Astrocyte of the cerebellum (primary cell): ENCODE measurements at regions not wholly inside any gene's neighbourhood (a gene's known extent, or its start where the extent isn't known, plus 50 kb on each side); places are given as distances from the start of the nearest gene placed in this dataset.

Source experiments
- DNase-seq: peaks from one replicate; pipeline ENCODE4 v3.0.0-alpha.2; 2011; ENCODE audit warnings: low read depth
- H3K4me3 ChIP-seq: 2 replicates; pipeline ENCODE4 v1.5.1; 2011; ENCODE audit warnings: mild to moderate bottlenecking, low read depth, low read length, moderate library complexity
- in situ Hi-C: cut with HindIII; loops from 2 replicates; pipeline ENCODE4 v1.10.0; 2017; ENCODE audit warnings: low sequenced_read_pairs
- TF ChIP-seq, protein P1 (sequence below): IDR thresholded peaks from 2 replicates; pipeline ENCODE4 v1.5.1; 2012; ENCODE audit warnings: low read length, low read depth, moderate library complexity, mild to moderate bottlenecking; ENCODE audit errors: missing control alignments

DNA sequence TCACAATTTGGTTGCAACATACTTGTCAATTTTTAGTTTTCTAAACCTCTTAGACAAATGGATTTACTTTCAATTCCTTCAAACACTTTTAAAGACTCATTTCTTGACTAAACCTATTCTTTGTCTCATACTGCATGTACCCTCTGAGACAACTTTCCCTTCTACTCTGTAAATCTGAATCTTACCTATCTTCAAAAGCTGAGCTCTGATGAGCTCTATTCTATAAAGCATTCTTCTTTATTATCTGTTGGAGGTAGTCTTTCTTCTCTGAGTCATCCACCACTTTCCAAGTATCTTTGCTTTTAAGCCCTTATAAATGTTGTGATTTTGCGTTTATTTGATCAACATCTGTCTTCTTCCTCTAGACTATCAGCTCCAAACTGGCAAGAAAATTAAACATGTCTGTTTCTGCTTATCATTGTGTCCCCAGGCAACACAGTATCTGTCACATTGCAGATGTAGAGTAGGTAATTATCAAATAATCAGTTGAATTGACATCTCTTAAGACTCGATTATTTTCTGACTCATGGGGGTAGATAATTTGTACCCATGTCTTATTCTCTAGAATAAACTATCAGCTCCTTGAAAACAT lies 265.6 kb upstream of the FAR2 start:
- TF ChIP-seq, protein P1, sequence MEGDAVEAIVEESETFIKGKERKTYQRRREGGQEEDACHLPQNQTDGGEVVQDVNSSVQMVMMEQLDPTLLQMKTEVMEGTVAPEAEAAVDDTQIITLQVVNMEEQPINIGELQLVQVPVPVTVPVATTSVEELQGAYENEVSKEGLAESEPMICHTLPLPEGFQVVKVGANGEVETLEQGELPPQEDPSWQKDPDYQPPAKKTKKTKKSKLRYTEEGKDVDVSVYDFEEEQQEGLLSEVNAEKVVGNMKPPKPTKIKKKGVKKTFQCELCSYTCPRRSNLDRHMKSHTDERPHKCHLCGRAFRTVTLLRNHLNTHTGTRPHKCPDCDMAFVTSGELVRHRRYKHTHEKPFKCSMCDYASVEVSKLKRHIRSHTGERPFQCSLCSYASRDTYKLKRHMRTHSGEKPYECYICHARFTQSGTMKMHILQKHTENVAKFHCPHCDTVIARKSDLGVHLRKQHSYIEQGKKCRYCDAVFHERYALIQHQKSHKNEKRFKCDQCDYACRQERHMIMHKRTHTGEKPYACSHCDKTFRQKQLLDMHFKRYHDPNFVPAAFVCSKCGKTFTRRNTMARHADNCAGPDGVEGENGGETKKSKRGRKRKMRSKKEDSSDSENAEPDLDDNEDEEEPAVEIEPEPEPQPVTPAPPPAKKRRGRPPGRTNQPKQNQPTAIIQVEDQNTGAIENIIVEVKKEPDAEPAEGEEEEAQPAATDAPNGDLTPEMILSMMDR: no peak
- DNase-seq: no peak
- in situ Hi-C loops: no loop called here
- no peak overlapping the region for H3K4me3 ChIP-seq

DNA sequence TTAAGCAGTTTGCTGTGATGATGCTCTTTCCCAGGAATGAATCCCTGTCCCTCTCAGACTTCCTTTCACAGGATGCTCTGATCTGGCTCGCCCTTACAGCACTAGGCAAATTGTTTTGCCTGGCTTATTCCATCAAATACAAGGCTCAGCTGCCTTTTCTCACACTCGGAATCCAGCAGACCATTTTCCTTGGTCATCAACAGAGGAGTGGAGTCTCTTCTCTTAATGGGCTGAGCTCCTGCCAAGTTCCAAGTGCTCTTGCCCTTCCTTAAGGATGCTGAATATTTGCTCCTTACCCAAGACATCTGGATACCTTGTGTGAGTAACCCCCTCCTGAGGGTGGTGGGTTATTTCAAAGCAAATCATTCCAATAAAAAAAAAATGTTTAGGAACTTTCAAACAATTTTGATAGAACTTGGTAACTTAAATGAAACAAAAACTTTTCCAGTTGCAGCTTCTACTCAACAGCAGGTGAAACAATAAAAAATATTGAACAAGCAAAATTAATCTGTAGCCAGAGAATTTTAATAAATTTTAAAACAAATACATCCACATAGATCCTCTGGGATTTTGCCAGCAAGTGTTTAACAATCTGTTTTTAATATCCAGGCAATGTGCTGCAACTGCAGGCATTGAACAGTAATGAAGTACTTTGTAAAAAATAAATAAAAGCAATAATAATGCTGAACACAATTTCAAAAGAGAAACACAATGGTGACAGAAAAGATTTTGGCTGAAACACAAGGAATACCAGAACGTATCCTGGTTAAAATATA lies 264.0 kb upstream of the FAR2 start:
- no peak overlapping the region for H3K4me3 ChIP-seq
- in situ Hi-C loops: no loop called here
- TF ChIP-seq, protein P1: no peak
- DNase-seq: no peak

DNA sequence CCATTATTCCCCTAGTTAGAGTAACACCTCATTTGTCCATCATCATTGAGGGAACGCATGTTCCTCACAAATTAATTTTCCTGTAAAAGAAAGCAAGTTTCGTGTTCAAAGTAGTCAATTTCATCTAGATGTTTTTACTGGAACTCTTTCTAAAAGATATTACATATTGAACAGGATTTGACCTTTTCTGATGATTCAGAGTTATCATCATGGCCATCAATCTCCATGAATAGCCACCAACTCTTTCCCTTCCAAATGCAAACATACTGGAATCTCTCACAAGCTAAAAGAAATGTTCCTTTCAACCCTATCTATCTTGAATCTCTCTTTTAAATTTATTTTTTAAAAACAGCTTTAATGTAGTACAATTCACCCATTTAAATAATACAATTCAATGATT lies 263.1 kb upstream of the FAR2 start:
- no peak overlapping the region for H3K4me3 ChIP-seq
- TF ChIP-seq, protein P1: no peak
- in situ Hi-C loops: no loop called here
- no peak for DNase-seq

DNA sequence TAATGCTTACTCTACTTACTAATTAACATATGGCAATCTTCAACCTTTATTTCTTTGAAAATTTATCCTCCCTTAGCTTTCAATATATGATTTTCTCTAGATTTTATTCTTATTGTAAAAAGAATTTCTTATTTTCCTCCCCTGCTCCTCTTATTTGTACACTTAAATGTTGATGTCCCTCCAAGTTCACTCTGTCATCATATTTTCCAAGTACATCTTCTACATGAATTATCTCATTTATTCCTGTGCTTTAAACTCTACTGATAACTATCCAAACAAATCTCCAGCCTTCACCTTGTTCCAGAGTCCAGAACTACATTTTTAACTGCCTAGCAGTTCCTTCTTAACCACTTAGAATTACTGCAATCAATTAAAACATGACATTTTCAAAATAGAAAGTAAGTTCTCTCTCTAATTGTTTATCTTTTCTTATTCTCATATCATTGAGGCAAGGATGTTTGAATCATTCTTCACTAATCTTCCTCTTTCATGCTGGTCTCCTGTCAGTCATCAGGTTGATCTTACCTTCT lies 261.6 kb upstream of the FAR2 start:
- TF ChIP-seq, protein P1: no peak
- H3K4me3 ChIP-seq: no peak overlapping the region
- in situ Hi-C loops: no loop called here
- DNase-seq: no peak

DNA sequence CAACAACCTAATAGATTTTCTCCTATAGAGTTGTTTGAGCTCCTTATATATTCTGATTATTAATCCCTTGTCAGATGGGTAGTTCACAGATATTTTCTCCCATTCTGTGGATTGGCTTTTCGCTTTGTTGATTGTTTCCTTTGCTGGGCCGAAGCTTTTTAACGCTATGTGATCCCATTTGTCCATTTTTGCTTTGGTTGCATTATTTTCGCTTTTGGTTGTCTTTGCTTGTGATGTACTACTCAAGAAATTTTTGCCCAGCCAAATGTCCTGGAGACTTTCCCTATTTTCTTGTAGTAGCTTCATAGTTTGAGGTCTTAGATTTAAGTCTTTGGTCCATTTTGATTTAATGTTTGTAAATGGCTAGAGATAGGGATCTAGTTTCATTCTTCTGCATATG lies 258.4 kb upstream of the FAR2 start:
- H3K4me3 ChIP-seq: no peak overlapping the region
- no peak for DNase-seq
- TF ChIP-seq, protein P1: no peak
- in situ Hi-C loops: no loop called here

DNA sequence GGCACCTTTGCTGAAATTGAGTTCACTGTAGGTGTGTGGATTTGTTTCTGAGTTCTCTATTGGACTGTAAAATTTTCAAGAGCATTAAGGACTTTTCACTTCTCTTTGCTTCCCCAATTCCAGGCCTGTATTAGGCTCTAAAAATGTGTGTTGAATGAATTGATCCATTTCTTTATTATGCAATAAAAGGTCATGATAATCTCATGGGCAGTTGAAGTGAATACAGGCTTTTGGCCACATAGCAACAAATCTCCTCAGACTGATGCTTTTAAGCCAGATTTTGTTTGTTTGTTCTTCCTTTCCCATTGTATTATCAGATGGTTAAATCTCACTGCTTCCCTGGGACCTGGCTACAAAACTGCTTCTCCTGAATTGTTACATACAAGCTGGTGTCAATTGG lies 258.0 kb upstream of the FAR2 start:
- TF ChIP-seq, protein P1: no peak

More for the DNA sequence above, 258.0 kb upstream of the FAR2 start:
- in situ Hi-C loops: no loop called here
- no peak for DNase-seq
- no peak overlapping the region for H3K4me3 ChIP-seq
